Pancreas (tissue), 10 donors: ENCODE measurements at regions not wholly inside any gene's neighbourhood (a gene's known extent, or its start where the extent isn't known, plus 50 kb on each side); places are given as distances from the start of the nearest gene placed in this dataset.

Source experiments
- ATAC-seq, 4 donors: fragments of 200-7000 bp; cut with Tn5 transposase; one replicate each; pipeline versions ENCODE4 v1.8.0 to v1.9.1; 2020; ENCODE audit warnings: mild to moderate bottlenecking in 4 of 4, moderate library complexity in 4 of 4
- DNase-seq, 6 donors: peaks; one replicate each; pipeline ENCODE4 v3.0.0-alpha.2; 2020
- FAIRE-seq: peaks from 2 replicates; lab custom pipeline; 2012; peaks lifted over from hg19 to GRCh38; lab: Jason Lieb, UNC
- H3K27ac ChIP-seq, 4 donors: fragments of 200-600 bp; sonication (generic); 1 replicate in 3 of 4; 2 replicates in 1 of 4; pipeline versions ENCODE4 v1.5.0 to v1.8.0; 2020
- H3K27me3 ChIP-seq, 4 donors: fragments of 200-600 bp; one replicate each; pipeline ENCODE4 v1.8.0; 2021
- H3K36me3 ChIP-seq, 3 donors: fragments of 200-600 bp; sonication (generic) in 1 of 3; one replicate each; pipeline versions ENCODE4 v1.5.0 to v1.8.0; 2020 to 2021
- H3K4me1 ChIP-seq, 3 donors: fragments of 200-600 bp; one replicate each; pipeline ENCODE4 v1.8.0; 2021
- H3K4me3 ChIP-seq, 4 donors: fragments of 200-600 bp; sonication (generic) in 2 of 4; one replicate each; pipeline versions ENCODE4 v1.5.0 to v1.8.0; 2020 to 2021
- H3K9me3 ChIP-seq, 4 donors: fragments of 200-600 bp; one replicate each; pipeline ENCODE4 v1.8.0; 2021
- CTCF ChIP-seq, 4 donors: fragments of 200-600 bp; sonication (generic) in 3 of 4; IDR thresholded peaks; one replicate each; pipeline versions ENCODE4 v1.5.0 to v1.8.0; 2021; ENCODE audit warnings: antibody characterized with exemption in 4 of 4
- WGBS, 2 donors: extraction: QIAGEN DNeasy Blood & Tissue Kit; methylation state at CpG; one replicate each; pipeline ENCODE4 v1.1.7; 2013; 5-methylcytosine and 5-hydroxymethylcytosine counted together
- intact Hi-C, 3 donors: fragments of 100-400 bp; cut with DNase I; formaldehyde crosslinking; loops; one replicate each; pipeline versions ENCODE4 v1.11.1 to v1.14.2; 2022
- donor health status: healthy with polysubstance abuse.
- donor health status: DM: no; HTN: no; CAD: no; lungs with moderate emphysema.
- donor health status: DM: no; HTN: no; CAD: no.
- donor health status: control.
- donor health status: control.
- donor health status: Bipolar disorder and iron deficiency.
- donor health status: DM: yes; HTN: yes; CAD: no.
- donor health status: DM: no; HTN: no; CAD: no.
- donor health status: DM: no; HTN: no; CAD: no.
- donor health status: DM: yes; HTN: yes; CAD: no.

GRCh38 chr19:27758626-27759505 is 1454.1 kb downstream of the UQCRFS1 start:
- intact Hi-C loops, result no loop called here
- ATAC-seq, result no peak
- Histone ChIP-seq H3K4me1 (no peaks in the 10 kb centered on the region), H3K27ac (no peak overlapping the region), H3K36me3 (no peaks in the 10 kb centered on the region), H3K27me3 (no peaks in the 10 kb centered on the region), H3K9me3 (no peaks in the 10 kb centered on the region), H3K4me3 (no peak overlapping the region)
- 83 to 90% methylated on average over 18 of the region's 18 CpGs for WGBS, 2 donors
- no peak for DNase-seq
- TF ChIP-seq CTCF (IDR thresholded peaks at IDR 0.05), result no peak
- FAIRE-seq, result no peak

- WGBS, 2 donors, result 48 to 57% methylated on average over 6 of the region's 6 CpGs
- H3K9me3 ChIP-seq, result no peaks in the 10 kb centered on the region
- H3K4me3 ChIP-seq, result no peak overlapping the region
- H3K27ac ChIP-seq, result no peak overlapping the region
- no peaks in the 10 kb centered on the region for H3K36me3 ChIP-seq
- DNase-seq, result no peak
- H3K27me3 ChIP-seq, result no peaks in the 10 kb centered on the region
- no peak for ATAC-seq
- no peak for FAIRE-seq
- intact Hi-C loops, result no loop called here
- H3K4me1 ChIP-seq, result no peaks in the 10 kb centered on the region
- no peak for TF ChIP-seq CTCF (IDR thresholded peaks at IDR 0.05)
Measured at GRCh38 chr19:27754700-27755099, 1458.3 kb downstream of the UQCRFS1 start.

GRCh38 chr19:27753622-27754021 is 1459.3 kb downstream of the UQCRFS1 start:
- intact Hi-C loops, result no loop called here
- no peak for TF ChIP-seq CTCF (IDR thresholded peaks at IDR 0.05)
- FAIRE-seq, result no peak
- no peak for DNase-seq
- H3K27me3 ChIP-seq, result no peaks in the 10 kb centered on the region
- no peak overlapping the region for H3K27ac ChIP-seq
- 86 to 96% methylated on average over 4 of the region's 4 CpGs for WGBS, 2 donors
- no peaks in the 10 kb centered on the region for H3K4me1 ChIP-seq
- no peaks in the 10 kb centered on the region for H3K9me3 ChIP-seq
- no peak for ATAC-seq
- no peak overlapping the region for H3K4me3 ChIP-seq
- H3K36me3 ChIP-seq, result no peaks in the 10 kb centered on the region

GRCh38 chr19:27752530-27753184 is 1460.3 kb downstream of the UQCRFS1 start:
- DNase-seq (no peak), ATAC-seq (no peak), FAIRE-seq (no peak)
- intact Hi-C loops, result no loop called here
- no peak for TF ChIP-seq CTCF (IDR thresholded peaks at IDR 0.05)
- Histone ChIP-seq H3K4me1 (no peaks in the 10 kb centered on the region), H3K27me3 (no peaks in the 10 kb centered on the region), H3K4me3 (no peak overlapping the region), H3K27ac (no peak overlapping the region), H3K36me3 (no peaks in the 10 kb centered on the region), H3K9me3 (no peaks in the 10 kb centered on the region)
- 73 to 87% methylated on average over 6 of the region's 6 CpGs for WGBS, 2 donors

- FAIRE-seq, result no peak
- no peaks in the 10 kb centered on the region for H3K9me3 ChIP-seq
- H3K4me3 ChIP-seq, result no peak overlapping the region
- intact Hi-C loops, result no loop called here
- no peak for TF ChIP-seq CTCF (IDR thresholded peaks at IDR 0.05)
- H3K27me3 ChIP-seq, result no peaks in the 10 kb centered on the region
- 81 to 85% methylated on average over 4 of the region's 4 CpGs for WGBS, 2 donors
- H3K27ac ChIP-seq, result no peak overlapping the region
- no peaks in the 10 kb centered on the region for H3K36me3 ChIP-seq
- no peak for DNase-seq
- no peaks in the 10 kb centered on the region for H3K4me1 ChIP-seq
- ATAC-seq, result no peak
Measured at GRCh38 chr19:27751044-27751391, 1461.9 kb downstream of the UQCRFS1 start.
